IMR-90 (cell line): ENCODE measurements at regions not wholly inside any gene's neighbourhood (a gene's known extent, or its start where the extent isn't known, plus 50 kb on each side); places are given as distances from the start of the nearest gene placed in this dataset.

Experiments
- ATAC-seq: fragments of 200-7000 bp; cut with Tn5 transposase; 2 replicates; pipeline ENCODE4 v1.9.1; 2020; ENCODE audit warnings: low read depth, mild to moderate bottlenecking, moderate library complexity
- BruUV-seq: library from RNA; stranded (reverse); fragments of 400-500 nt; replicated peaks from 2 replicates; lab custom pipeline; 2021; lab: Mats Ljungman, UMichigan
- CTCF ChIA-PET: fragments of 300-600 bp; formaldehyde crosslinking; extraction: SDS; loops from one replicate; lab custom pipeline; 2021; ENCODE audit warnings: antibody characterized with exemption; lab: Yijun Ruan, JAX
- POLR2A ChIA-PET: fragments of 300-600 bp; sonication (Branson Sonifier 250); formaldehyde crosslinking; loops from one replicate; lab custom pipeline; 2022; ENCODE audit warnings: antibody characterized with exemption; ENCODE audit not compliant: unreplicated experiment; lab: Charles Lee
- DNase-seq: peaks from one replicate; pipeline ENCODE4 v3.0.0; 2013
- H2AFZ ChIP-seq: replicated peaks from 2 replicates; pipeline ENCODE3; 2013; ENCODE audit warnings: low read length, mild to moderate bottlenecking; ENCODE audit not compliant: poor library complexity
- H2AK5ac ChIP-seq: 2 replicates; pipeline ENCODE4 v1.6.1; 2013; ENCODE audit warnings: low read depth, low read length, inconsistent platforms
- H2AK9ac ChIP-seq: replicated peaks from 2 replicates; pipeline ENCODE3; 2013; ENCODE audit warnings: mild to moderate bottlenecking, low read depth, low read length, moderate library complexity; ENCODE audit not compliant: poor library complexity
- H2BK120ac ChIP-seq: 2 replicates; pipeline ENCODE4 v1.6.1; 2013; ENCODE audit warnings: low read depth, low read length, inconsistent platforms
- H2BK15ac ChIP-seq: 3 replicates; pipeline ENCODE4 v1.6.1; 2013; ENCODE audit warnings: low read depth, low read length, inconsistent platforms
- H2BK20ac ChIP-seq: 2 replicates; pipeline ENCODE4 v1.6.1; 2013; ENCODE audit warnings: low read depth, mild to moderate bottlenecking, inconsistent platforms, low read length, moderate library complexity
- H2BK5ac ChIP-seq: 2 replicates; pipeline ENCODE4 v1.6.1; 2013; ENCODE audit warnings: mild to moderate bottlenecking, low read depth, low read length, inconsistent platforms; ENCODE audit not compliant: poor library complexity, severe bottlenecking
- H3K14ac ChIP-seq: replicated peaks from 2 replicates; pipeline ENCODE4 v1.6.1; 2013; ENCODE audit warnings: low read depth, low read length, inconsistent platforms
- H3K18ac ChIP-seq: 2 replicates; pipeline ENCODE4 v1.6.1; 2013; ENCODE audit warnings: low read depth, low read length, control low read depth
- H3K23ac ChIP-seq: 2 replicates; pipeline ENCODE4 v1.6.1; 2013; ENCODE audit warnings: low read depth, low read length, inconsistent platforms
- H3K27ac ChIP-seq: 2 replicates; pipeline ENCODE4 v1.5.1; 2013; ENCODE audit warnings: mild to moderate bottlenecking, control low read depth, low read length; ENCODE audit not compliant: insufficient read depth
- H3K27me3 ChIP-seq: 2 replicates; pipeline ENCODE4 v1.6.1; 2013; ENCODE audit warnings: low read length; ENCODE audit not compliant: control insufficient read depth, insufficient read depth
- H3K36me3 ChIP-seq: 2 replicates; pipeline ENCODE4 v1.6.1; 2013; ENCODE audit warnings: low read length, mixed read lengths; ENCODE audit not compliant: control insufficient read depth, insufficient read depth
- H3K4ac ChIP-seq: 2 replicates; pipeline ENCODE4 v1.6.1; 2013; ENCODE audit warnings: low read depth, low read length, inconsistent platforms
- H3K4me1 ChIP-seq: 2 replicates; pipeline ENCODE4 v1.6.1; 2013; ENCODE audit warnings: low read length, mixed read lengths; ENCODE audit not compliant: control insufficient read depth, insufficient read depth
- H3K4me2 ChIP-seq: 2 replicates; pipeline ENCODE4 v1.6.1; 2013; ENCODE audit warnings: low read depth, mild to moderate bottlenecking, control low read depth, low read length, moderate library complexity
- H3K4me3 ChIP-seq: 2 replicates; pipeline ENCODE4 v1.5.1; 2013; ENCODE audit warnings: low read depth, mild to moderate bottlenecking, control low read depth, low read length, moderate library complexity; ENCODE audit not compliant: insufficient read depth
- H3K56ac ChIP-seq: 2 replicates; pipeline ENCODE4 v1.6.1; 2013; ENCODE audit warnings: low read length, inconsistent platforms; ENCODE audit not compliant: insufficient read depth; ENCODE audit errors: extremely low read depth
- H3K79me1 ChIP-seq, 2 experiments: 2 replicates each; pipeline ENCODE4 v1.6.1; 2013; ENCODE audit warnings: low read length in 2 of 2, inconsistent platforms in 1 of 2, low read depth in 1 of 2
- H3K9ac ChIP-seq: 2 replicates; pipeline ENCODE4 v1.6.1; 2013; ENCODE audit warnings: low read depth, low read length, control low read depth
- H3K9me1 ChIP-seq: 2 replicates; pipeline ENCODE4 v1.6.1; 2013; ENCODE audit warnings: low read length, inconsistent platforms; ENCODE audit not compliant: insufficient read depth
- H3K9me3 ChIP-seq: 2 replicates; pipeline ENCODE4 v1.6.1; 2013; ENCODE audit warnings: low read length; ENCODE audit not compliant: control insufficient read depth, insufficient read depth
- H4K20me1 ChIP-seq: 2 replicates; pipeline ENCODE4 v1.6.1; 2013; ENCODE audit warnings: low read length, inconsistent platforms; ENCODE audit not compliant: insufficient read depth
- H4K5ac ChIP-seq: 2 replicates; pipeline ENCODE4 v1.6.1; 2013; ENCODE audit warnings: mild to moderate bottlenecking, low read depth, low read length, control low read depth
- H4K8ac ChIP-seq, 2 experiments: 2 replicates each; pipeline ENCODE4 v1.6.1; 2013; ENCODE audit warnings: low read depth in 2 of 2, low read length in 2 of 2, control low read depth in 1 of 2, inconsistent platforms in 1 of 2
- H4K91ac ChIP-seq: 2 replicates; pipeline ENCODE4 v1.6.1; 2013; ENCODE audit warnings: low read depth, low read length, inconsistent platforms; ENCODE audit not compliant: insufficient read depth
- MAZ ChIP-seq: IDR thresholded peaks from 2 replicates; pipeline ENCODE4 v1.6.1; 2012; ENCODE audit warnings: low read depth, mild to moderate bottlenecking, low read length, improper control_type of control experiment, moderate library complexity, borderline replicate concordance
- WGBS, 2 experiments: methylation state at CpG; one replicate each; pipeline versions ENCODE4 v1.1.5 to v1.1.7; 2013; ENCODE audit warnings: missing lambda C conversion rate in 2 of 2; ENCODE audit not compliant: insufficient read length in 1 of 2; ENCODE audit errors: extremely low coverage in 2 of 2; 5-methylcytosine and 5-hydroxymethylcytosine counted together
- dilution Hi-C: fragments of 300-500 bp; cut with HindIII; formaldehyde crosslinking; loops from one replicate; pipeline ENCODE4 v1.14.3; 2018; ENCODE audit warnings: low sequenced_read_pairs; ENCODE audit not compliant: unreplicated experiment
- in situ Hi-C: fragments of 300-500 bp; cut with MboI; formaldehyde crosslinking; loops from 3 replicates; pipeline ENCODE4 v1.14.3; 2019; ENCODE audit warnings: low sequenced_read_pairs, inconsistent platforms, mixed read lengths
- intact Hi-C: fragments of 100-400 bp; cut with micrococcal nuclease; formaldehyde crosslinking; loops from 2 replicates; pipeline ENCODE4 v1.10.0; 2022

GRCh38 chr6:7000825-7001777 lies 106.7 kb upstream of the RREB1 start:
- ATAC-seq = no peak

More at GRCh38 chr6:7000825-7001777, 106.7 kb upstream of the RREB1 start:
- Histone ChIP-seq H4K91ac (no peak overlapping the region), H2AK9ac (no peak overlapping the region), H3K4me2 (no peak overlapping the region), H2BK120ac (no peak overlapping the region), H2BK20ac (no peak overlapping the region), H3K9me1 (no peaks in the 10 kb centered on the region), H2AFZ (no peak overlapping the region), H2AK5ac (no peak overlapping the region), H4K8ac (no peak overlapping the region), H3K56ac (no peak overlapping the region), H4K5ac (no peak overlapping the region), H3K18ac (no peak overlapping the region), H3K9me3 (no peaks in the 10 kb centered on the region; the same call in 1 of the 2 replicates), H3K27me3 (peaks cover 4% of the 10 kb centered on the region; the same call in 1 of the 2 replicates), H2BK5ac (no peak overlapping the region), H3K4me1 (no peaks in the 10 kb centered on the region), H3K9ac (no peak overlapping the region), H3K14ac (no peak overlapping the region), H3K23ac (no peak overlapping the region), H3K4me3 (no peak overlapping the region), H4K20me1 (no peaks in the 10 kb centered on the region), H3K27ac (no peak overlapping the region), H3K36me3 (no peaks in the 10 kb centered on the region), H3K4ac (no peak overlapping the region), H2BK15ac (no peak overlapping the region), H3K79me1 (no peaks in the 10 kb centered on the region)
- in situ Hi-C loops = no loop called here
- ChIA-PET POLR2A (no interaction called here), CTCF (no interaction called here)
- no CpG with 5 or more reads among the region's 3 CpGs for WGBS, 2 experiments
- BruUV-seq = no TSS peak
- dilution Hi-C loops = no loop called here
- intact Hi-C loops = no loop called here
- TF ChIP-seq MAZ = no peak
- DNase-seq = no peak
